ENCODE measurements at regions not wholly inside any gene's neighbourhood (a gene's known extent, or its start where the extent isn't known, plus 50 kb on each side); places are given as distances from the start of the nearest gene placed in this dataset.

DNA sequence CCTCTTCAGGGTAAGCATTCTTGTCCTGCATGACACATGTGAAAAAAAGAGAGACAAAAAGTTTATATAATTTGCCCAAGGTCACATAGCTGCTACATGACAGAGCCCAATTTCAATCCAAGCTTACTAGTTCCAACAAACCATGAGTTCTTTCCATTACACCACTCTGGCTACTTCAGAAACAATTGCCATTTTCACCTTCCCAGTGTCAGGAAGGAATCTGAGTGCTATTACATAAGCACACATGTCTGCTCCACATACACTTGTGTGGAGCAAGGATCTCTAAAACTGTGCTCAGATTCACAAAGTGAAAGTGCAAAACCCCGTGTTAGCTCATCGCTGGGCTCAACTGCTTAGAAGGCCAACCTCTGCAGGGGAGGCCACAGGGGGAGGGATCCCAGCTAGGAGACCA is 356.2 kb upstream of the NFE2L3 start:
- Mint-ChIP-seq H3K9me3 (no peaks in the 10 kb centered on the region), H3K27ac (no peak overlapping the region), H3K36me3 (ENCODE audit: low read depth) (no peaks in the 10 kb centered on the region), H3K4me1 (ENCODE audit: low read depth) (no peaks in the 10 kb centered on the region), H3K4me3 (ENCODE audit: low read depth) (no peak overlapping the region), H3K27me3 (ENCODE audit: low read depth) (peaks cover 10% of the 10 kb centered on the region)
- intact Hi-C loops (cut with micrococcal nuclease): no loop called here
- DNase-seq (ENCODE audit: low spot score): no peak

DNA sequence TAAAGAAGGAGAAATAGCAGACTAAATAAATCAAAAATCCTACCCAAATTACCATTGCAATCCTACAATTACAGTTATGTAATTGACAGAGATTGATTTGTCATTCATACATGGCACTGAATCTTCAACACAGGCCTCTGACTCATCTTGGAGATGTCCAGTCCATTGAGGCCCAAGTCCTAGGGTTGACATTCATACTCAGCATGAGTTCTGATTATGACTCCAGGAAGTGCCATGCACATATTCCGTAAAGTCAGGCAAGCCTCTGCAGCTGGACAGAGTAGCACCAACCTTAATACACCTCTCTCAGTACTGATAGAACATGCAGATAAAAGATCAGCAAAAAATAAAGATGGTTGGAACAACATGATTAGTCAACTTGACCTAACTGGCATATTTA is 353.7 kb upstream of the NFE2L3 start:
- Mint-ChIP-seq H3K36me3 (ENCODE audit: low read depth) (no peaks in the 10 kb centered on the region), H3K27ac (no peak overlapping the region), H3K4me1 (ENCODE audit: low read depth) (peaks cover 1% of the 10 kb centered on the region), H3K27me3 (ENCODE audit: low read depth) (peaks cover 7% of the 10 kb centered on the region), H3K4me3 (ENCODE audit: low read depth) (no peak overlapping the region), H3K9me3 (no peaks in the 10 kb centered on the region)
- intact Hi-C loops (cut with micrococcal nuclease): no loop called here
- DNase-seq (ENCODE audit: low spot score): no peak

DNA sequence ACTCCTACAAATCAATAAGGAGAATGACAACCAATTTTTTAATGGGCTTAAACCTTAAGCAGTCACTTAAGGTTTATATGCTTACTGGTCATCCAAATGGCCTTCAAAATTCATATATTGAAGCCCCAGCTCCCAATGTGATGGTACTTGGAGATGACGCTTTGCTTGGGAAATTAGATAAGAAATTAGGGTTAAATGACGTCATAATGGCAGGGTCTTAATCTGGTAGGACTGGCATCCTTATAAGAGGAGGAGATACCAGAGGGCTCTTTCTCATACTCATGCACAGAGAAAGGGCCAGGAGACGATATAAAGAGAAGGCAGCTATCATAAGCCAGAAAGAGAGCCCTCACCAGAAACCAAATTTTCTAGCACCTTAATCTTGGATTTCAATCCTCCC is 350.8 kb upstream of the NFE2L3 start:
- Mint-ChIP-seq H3K27me3 (ENCODE audit: low read depth) (peaks cover 6% of the 10 kb centered on the region), H3K4me3 (ENCODE audit: low read depth) (no peak overlapping the region), H3K9me3 (no peaks in the 10 kb centered on the region), H3K4me1 (ENCODE audit: low read depth) (peaks cover 1% of the 10 kb centered on the region), H3K27ac (no peak overlapping the region), H3K36me3 (ENCODE audit: low read depth) (no peaks in the 10 kb centered on the region)
- DNase-seq (ENCODE audit: low spot score): no peak
- intact Hi-C loops (cut with micrococcal nuclease): no loop called here

DNA sequence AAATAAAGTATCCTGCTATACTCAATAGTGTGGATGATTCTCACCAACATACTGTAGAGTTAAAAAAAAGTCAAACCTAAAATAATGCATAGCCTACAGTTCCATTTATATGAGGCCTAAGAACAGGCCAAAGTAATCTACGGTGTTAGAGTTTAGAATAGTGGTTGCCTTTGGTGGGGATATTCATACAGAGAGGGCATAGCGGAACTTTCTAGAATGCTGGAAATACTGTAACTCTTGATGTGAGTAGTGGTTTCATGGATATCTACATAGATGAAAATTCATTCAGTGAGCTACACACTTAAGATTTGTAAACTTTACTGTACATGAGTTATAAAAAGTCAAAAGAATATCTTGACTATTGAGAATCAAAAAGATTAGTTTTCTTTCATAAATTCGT is 349.9 kb upstream of the NFE2L3 start:
- H3K4me3 Mint-ChIP-seq (ENCODE audit: low read depth): no peak overlapping the region
- intact Hi-C loops (cut with micrococcal nuclease): no loop called here
- no peaks in the 10 kb centered on the region for H3K9me3 Mint-ChIP-seq
- peaks cover 6% of the 10 kb centered on the region for H3K27me3 Mint-ChIP-seq (ENCODE audit: low read depth)
- DNase-seq (ENCODE audit: low spot score): no peak
- H3K27ac Mint-ChIP-seq: no peak overlapping the region
- peaks cover 1% of the 10 kb centered on the region for H3K4me1 Mint-ChIP-seq (ENCODE audit: low read depth)
- H3K36me3 Mint-ChIP-seq (ENCODE audit: low read depth): no peaks in the 10 kb centered on the region

DNA sequence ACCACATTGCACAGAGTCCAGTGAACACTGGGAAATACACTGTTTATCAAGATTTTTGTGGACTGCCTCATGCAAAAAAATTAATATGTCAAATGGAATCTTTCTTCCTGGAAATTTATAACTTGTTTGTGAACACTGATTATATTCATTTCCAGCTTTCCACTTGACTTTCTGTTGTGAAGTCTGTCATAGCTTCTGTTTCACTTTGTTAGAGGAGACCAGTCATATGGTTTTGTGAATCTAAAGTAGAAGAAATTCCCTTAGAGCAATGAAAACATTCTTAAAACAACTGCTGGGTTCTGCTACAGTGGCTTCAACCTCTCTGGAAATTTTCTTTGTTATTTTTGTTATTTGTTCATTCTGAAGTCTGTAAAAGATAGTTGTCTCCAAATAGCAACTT is 349.5 kb upstream of the NFE2L3 start:
- H3K4me1 Mint-ChIP-seq (ENCODE audit: low read depth): peaks cover 1% of the 10 kb centered on the region
- peaks cover 6% of the 10 kb centered on the region for H3K27me3 Mint-ChIP-seq (ENCODE audit: low read depth)
- no peak for DNase-seq (ENCODE audit: low spot score)
- no peak overlapping the region for H3K27ac Mint-ChIP-seq
- intact Hi-C loops (cut with micrococcal nuclease): no loop called here
- H3K36me3 Mint-ChIP-seq (ENCODE audit: low read depth): no peaks in the 10 kb centered on the region
- H3K9me3 Mint-ChIP-seq: no peaks in the 10 kb centered on the region
- H3K4me3 Mint-ChIP-seq (ENCODE audit: low read depth): no peak overlapping the region

DNA sequence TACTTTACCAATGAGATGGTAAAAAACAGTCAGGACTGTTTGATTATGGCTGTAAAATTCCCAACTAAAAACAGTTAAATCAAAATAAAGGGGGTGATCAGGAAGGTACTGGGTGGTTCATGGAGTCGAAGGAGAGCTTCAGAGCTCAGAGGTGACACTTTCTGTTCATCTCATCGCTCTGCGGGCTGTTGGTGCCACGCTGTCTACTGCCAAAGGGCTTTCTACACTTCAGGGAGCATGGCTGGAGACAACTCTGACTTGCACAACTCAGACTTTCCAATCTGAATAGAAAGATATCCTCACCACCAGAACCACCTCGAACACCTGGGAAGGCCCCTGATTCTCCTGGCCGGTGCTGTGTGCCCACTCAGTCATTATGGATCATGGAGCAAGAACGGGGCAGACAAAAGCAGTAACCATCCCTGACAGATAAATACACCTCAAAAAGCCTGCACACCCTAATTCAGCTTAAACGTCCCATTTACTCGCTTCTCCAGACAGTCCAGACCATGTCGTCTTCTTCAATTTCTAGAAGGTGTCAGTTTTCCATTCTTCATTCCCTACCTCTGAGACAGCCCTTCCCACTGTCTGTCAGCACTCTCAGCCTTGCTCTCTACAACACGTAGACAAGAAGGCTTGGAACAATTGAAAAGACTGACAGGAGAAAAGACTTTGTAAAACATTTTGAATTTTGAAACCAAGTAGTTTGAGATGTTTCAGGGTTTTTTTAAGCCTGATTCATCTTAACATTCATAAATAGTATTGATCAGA is 348.7 kb upstream of the NFE2L3 start:
- no peaks in the 10 kb centered on the region for H3K36me3 Mint-ChIP-seq (ENCODE audit: low read depth)
- H3K9me3 Mint-ChIP-seq: no peaks in the 10 kb centered on the region
- H3K27ac Mint-ChIP-seq: no peak overlapping the region
- intact Hi-C loops (cut with micrococcal nuclease): no loop called here
- H3K4me1 Mint-ChIP-seq (ENCODE audit: low read depth): peaks cover 1% of the 10 kb centered on the region
- no peak overlapping the region for H3K4me3 Mint-ChIP-seq (ENCODE audit: low read depth)
- no peak for DNase-seq (ENCODE audit: low spot score)
- peaks cover 9% of the 10 kb centered on the region for H3K27me3 Mint-ChIP-seq (ENCODE audit: low read depth)

DNA sequence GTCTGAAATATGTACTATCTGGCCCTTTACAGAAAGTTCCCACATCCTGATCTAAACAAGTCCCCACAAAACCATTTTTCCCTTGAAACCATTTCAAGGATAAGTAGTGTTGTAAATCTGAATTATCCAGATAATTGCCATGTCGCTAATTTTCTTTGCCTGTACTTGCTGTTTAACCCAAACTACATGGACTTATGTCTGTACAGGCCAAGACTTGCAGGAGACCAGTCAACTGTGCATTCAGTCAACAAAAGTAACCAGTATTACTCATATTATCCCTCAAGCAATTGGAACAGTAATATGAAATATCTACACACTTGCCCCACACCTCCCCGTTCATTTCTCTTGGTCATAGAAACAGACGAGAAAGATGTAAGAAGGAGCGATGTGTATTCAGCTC is 347.8 kb upstream of the NFE2L3 start:
- no peaks in the 10 kb centered on the region for H3K36me3 Mint-ChIP-seq (ENCODE audit: low read depth)
- H3K27me3 Mint-ChIP-seq (ENCODE audit: low read depth): peaks cover 9% of the 10 kb centered on the region
- H3K27ac Mint-ChIP-seq: no peak overlapping the region
- DNase-seq (ENCODE audit: low spot score): no peak
- H3K4me3 Mint-ChIP-seq (ENCODE audit: low read depth): no peak overlapping the region
- H3K9me3 Mint-ChIP-seq: no peaks in the 10 kb centered on the region
- intact Hi-C loops (cut with micrococcal nuclease): no loop called here
- peaks cover 1% of the 10 kb centered on the region for H3K4me1 Mint-ChIP-seq (ENCODE audit: low read depth)

DNA sequence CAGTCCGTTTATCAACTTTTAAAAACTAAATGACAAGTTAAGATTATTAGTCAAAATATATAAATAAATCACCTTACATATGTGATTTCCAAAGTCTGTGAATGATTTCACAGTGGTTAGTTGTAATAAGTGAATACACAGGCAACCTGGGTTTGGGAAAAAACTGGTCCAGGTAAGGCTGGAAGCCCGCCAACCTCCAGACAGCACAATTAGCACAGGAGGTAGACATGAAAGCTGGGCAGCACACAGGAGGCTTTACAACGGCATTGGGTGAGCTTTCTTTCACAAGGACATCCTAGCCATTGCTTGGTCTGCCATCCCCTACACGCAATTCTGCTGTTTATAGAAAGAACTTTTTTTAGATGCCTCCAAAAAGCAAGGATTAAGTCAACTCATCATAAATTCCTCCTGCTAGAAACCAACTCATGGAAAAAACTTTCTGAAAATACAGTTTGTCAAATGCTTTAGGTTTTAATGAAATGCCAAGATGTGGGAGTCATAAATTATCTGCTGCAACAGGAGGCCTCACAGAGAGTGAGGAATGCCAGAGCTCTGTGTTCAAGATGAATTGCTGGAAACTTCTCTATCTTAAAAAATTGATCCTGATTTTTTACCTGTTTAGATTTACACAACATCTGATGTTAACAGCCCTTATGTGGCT is 346.8 kb upstream of the NFE2L3 start:
- DNase-seq (ENCODE audit: low spot score): no peak
- peaks cover 8% of the 10 kb centered on the region for H3K27me3 Mint-ChIP-seq (ENCODE audit: low read depth)
- no peaks in the 10 kb centered on the region for H3K36me3 Mint-ChIP-seq (ENCODE audit: low read depth)
- H3K4me3 Mint-ChIP-seq (ENCODE audit: low read depth): no peak overlapping the region
- no peaks in the 10 kb centered on the region for H3K9me3 Mint-ChIP-seq
- H3K27ac Mint-ChIP-seq: no peak overlapping the region
- intact Hi-C loops (cut with micrococcal nuclease): no loop called here
- H3K4me1 Mint-ChIP-seq (ENCODE audit: low read depth): peaks cover 1% of the 10 kb centered on the region

DNA sequence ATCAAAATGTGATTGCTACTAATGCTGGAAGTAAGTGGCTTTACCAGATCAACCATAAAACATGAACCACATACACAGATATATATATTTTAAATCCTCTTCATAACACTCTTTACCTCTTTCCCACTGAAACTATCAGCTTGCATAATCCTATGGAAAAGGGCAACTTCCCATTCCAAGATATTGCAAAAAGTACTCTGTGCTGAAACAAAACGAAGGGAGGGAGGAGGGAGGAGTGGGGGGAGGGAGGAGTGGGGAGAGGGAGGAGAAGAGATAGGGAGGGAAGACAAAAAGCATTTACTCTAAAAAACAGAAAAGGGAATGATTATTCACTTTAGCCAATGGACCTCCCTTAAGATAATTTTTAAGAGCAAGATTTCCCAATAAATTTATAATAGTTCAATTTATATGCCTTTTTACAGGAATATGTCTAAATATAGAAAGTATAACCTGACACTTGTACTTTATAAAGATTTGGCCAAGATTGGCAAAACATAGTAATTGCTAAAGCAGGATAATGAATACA is 344.8 kb upstream of the NFE2L3 start:
- no peak for DNase-seq (ENCODE audit: low spot score)
- Mint-ChIP-seq H3K27me3 (ENCODE audit: low read depth) (peaks cover 7% of the 10 kb centered on the region), H3K4me3 (ENCODE audit: low read depth) (no peak overlapping the region), H3K9me3 (no peaks in the 10 kb centered on the region), H3K27ac (no peak overlapping the region), H3K36me3 (ENCODE audit: low read depth) (no peaks in the 10 kb centered on the region), H3K4me1 (ENCODE audit: low read depth) (peaks cover 1% of the 10 kb centered on the region)
- intact Hi-C loops (cut with micrococcal nuclease): no loop called here

DNA sequence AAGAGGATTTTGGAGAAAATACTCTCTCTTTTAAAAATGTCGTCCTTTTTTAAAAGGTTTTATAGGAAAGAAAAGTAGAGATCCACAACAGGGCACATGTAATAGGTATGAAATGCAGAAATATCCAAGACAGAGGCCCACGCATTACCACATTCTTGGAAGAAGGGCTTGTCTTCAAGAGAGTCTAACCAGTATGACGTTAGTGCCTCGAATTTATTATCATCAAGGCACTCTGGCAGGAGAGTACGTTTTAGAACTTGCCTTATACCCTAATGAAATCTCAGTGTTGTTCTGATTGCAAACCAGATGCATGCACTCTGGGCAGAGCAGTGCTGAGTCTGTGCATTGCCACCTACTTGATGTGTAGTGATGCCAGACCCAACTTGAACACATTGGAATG is 342.6 kb upstream of the NFE2L3 start:
- H3K9me3 Mint-ChIP-seq: no peaks in the 10 kb centered on the region
- peaks cover 6% of the 10 kb centered on the region for H3K27me3 Mint-ChIP-seq (ENCODE audit: low read depth)
- no peaks in the 10 kb centered on the region for H3K36me3 Mint-ChIP-seq (ENCODE audit: low read depth)
- intact Hi-C loops (cut with micrococcal nuclease): no loop called here
- no peak overlapping the region for H3K4me3 Mint-ChIP-seq (ENCODE audit: low read depth)
- H3K27ac Mint-ChIP-seq: no peak overlapping the region
- H3K4me1 Mint-ChIP-seq (ENCODE audit: low read depth): no peaks in the 10 kb centered on the region
- no peak for DNase-seq (ENCODE audit: low spot score)

DNA sequence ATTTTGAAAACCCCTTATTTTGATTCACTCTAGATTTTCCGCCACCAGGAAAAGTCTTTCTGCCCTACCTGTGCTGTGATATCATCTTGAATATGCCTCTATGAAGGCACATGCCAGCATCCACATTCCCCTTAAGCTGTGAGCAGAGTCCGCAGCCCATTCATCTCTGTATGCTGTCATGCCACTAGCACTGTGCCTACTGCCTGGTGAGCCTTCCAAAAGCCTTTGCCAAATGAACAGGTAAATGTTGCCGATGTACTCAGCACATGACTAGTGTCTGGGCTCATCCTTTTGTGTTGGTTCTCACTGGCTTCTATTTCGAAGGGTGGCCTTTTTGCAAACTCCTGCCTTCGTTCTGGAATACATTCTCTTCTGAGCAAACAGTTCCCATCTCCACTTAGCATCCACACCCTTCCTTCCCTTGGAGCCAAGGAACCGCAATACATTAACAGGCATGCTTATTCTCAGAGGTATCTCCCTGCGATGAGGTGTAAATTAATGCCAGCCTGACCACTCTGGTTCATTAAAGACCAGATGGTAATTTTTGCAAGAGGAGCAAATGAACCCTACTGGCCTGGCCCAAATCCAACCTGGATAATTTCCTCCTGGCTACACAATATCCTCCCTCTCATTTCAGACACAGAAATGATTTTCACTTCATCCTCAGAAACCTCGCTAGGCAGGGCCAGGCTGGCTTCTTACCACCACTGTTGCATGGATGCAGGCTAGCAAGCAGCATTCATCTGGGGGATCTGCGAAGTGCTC is 339.7 kb upstream of the NFE2L3 start:
- Mint-ChIP-seq H3K36me3 (ENCODE audit: low read depth) (no peaks in the 10 kb centered on the region), H3K4me1 (ENCODE audit: low read depth) (no peaks in the 10 kb centered on the region), H3K9me3 (no peaks in the 10 kb centered on the region), H3K4me3 (ENCODE audit: low read depth) (no peak overlapping the region), H3K27ac (no peak overlapping the region), H3K27me3 (ENCODE audit: low read depth) (peaks cover 9% of the 10 kb centered on the region)
- intact Hi-C loops (cut with micrococcal nuclease): no loop called here
- no peak for DNase-seq (ENCODE audit: low spot score)

DNA sequence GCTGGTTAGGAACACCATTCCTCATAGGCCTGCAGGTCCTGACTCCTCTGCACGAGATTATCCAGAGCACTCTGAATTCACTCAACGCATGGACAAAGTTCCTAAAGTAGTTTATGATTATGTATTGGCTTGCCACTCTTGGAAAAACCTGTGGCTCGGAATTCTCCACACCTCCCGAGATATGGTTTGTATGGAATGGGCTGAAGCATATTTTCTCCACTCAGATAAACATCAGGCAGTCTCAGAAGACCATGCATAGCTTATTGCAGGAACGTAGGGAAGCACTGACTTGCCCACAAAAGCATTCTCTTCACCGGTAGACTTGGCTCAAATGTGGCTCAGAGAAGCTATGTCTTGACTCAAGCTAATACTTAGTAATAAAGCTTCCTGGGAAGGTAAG is 338.6 kb upstream of the NFE2L3 start:
- Mint-ChIP-seq H3K27me3 (ENCODE audit: low read depth) (peaks cover 5% of the 10 kb centered on the region), H3K27ac (no peak overlapping the region), H3K4me3 (ENCODE audit: low read depth) (no peak overlapping the region), H3K9me3 (no peaks in the 10 kb centered on the region), H3K36me3 (ENCODE audit: low read depth) (no peaks in the 10 kb centered on the region), H3K4me1 (ENCODE audit: low read depth) (no peaks in the 10 kb centered on the region)
- DNase-seq (ENCODE audit: low spot score): no peak
- intact Hi-C loops (cut with micrococcal nuclease): no loop called here

DNA sequence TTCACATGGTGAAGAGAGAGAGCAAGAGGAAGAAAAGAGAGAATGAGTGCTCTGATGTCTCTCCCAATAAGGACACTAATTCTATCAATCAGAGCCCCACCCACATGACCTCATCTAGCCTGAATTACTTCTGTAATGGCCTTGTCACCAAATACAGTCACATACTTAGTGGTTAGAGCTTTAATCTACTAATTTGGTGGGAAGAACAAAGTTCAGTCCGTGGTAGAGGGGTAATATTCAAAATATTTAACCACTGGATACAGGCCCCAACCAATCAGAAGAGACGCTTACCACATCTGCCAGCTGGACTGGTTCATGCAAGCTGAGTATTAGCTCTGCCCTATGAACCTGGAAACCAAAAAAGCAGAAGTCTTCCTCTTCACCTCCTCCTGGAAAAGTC is 336.3 kb upstream of the NFE2L3 start:
- Mint-ChIP-seq H3K27ac (no peak overlapping the region), H3K4me3 (ENCODE audit: low read depth) (no peak overlapping the region), H3K27me3 (ENCODE audit: low read depth) (peaks cover 6% of the 10 kb centered on the region), H3K4me1 (ENCODE audit: low read depth) (no peaks in the 10 kb centered on the region), H3K36me3 (ENCODE audit: low read depth) (no peaks in the 10 kb centered on the region), H3K9me3 (no peaks in the 10 kb centered on the region)
- no peak for DNase-seq (ENCODE audit: low spot score)
- intact Hi-C loops (cut with micrococcal nuclease): no loop called here

All from activated T-helper 2 cell treated with anti-CD3 and anti-CD28 coated beads, Interferon-gamma antibody, Interleukin-2, Interleukin-4, amounts not matched to agents 10 μg/mL and 5 μg/mL and 100 μg/mL, durations not matched to agents 14 hours and 24 hours and 36 hours (primary cell).